GM12864 (cell line): ENCODE measurements at regions not wholly inside any gene's neighbourhood (a gene's known extent, or its start where the extent isn't known, plus 50 kb on each side); places are given as distances from the start of the nearest gene placed in this dataset.
"Not testable (repeated sequence)": the region's sequence is repeated elsewhere in the genome, so short reads cannot be mapped to it uniquely, and the experiment has no call there.

ENCODE experiments used
- DNase-seq: peaks from one replicate; pipeline ENCODE4 v3.0.0-alpha.2; 2011; ENCODE audit warnings: low read depth
- H3K4me3 ChIP-seq: 2 replicates; pipeline ENCODE4 v1.5.1; 2011; ENCODE audit warnings: mild to moderate bottlenecking, low read depth, low read length, control low read depth
- TF ChIP-seq, protein P1 (sequence below): IDR thresholded peaks from 2 replicates; pipeline ENCODE4 v1.5.1; 2011; ENCODE audit warnings: low read depth, mild to moderate bottlenecking, moderate library complexity, low read length, control low read depth, inconsistent platforms; ENCODE audit errors: missing control alignments

DNA sequence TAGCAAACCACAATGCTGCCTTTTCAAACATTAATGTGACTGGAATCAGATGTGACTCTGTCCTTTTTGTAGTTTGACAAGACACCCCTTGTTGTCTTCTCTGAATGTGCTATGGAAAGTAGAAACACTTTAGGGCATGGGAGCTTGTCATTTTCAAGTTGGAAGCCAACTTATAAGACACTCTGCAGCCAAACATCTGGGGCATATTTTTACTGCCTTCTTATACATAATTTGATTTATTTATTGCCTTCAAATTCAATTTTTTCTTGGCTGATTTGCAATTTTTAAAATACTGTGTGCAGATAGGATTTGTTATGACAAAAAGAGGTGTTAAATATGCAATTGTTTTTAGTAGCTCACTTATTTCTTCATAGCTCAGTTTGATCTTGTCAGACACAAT lies 1002.0 kb upstream of the PCDH7 start:
- no peak for DNase-seq
- H3K4me3 ChIP-seq, result no peak overlapping the region
- TF ChIP-seq, protein P1, sequence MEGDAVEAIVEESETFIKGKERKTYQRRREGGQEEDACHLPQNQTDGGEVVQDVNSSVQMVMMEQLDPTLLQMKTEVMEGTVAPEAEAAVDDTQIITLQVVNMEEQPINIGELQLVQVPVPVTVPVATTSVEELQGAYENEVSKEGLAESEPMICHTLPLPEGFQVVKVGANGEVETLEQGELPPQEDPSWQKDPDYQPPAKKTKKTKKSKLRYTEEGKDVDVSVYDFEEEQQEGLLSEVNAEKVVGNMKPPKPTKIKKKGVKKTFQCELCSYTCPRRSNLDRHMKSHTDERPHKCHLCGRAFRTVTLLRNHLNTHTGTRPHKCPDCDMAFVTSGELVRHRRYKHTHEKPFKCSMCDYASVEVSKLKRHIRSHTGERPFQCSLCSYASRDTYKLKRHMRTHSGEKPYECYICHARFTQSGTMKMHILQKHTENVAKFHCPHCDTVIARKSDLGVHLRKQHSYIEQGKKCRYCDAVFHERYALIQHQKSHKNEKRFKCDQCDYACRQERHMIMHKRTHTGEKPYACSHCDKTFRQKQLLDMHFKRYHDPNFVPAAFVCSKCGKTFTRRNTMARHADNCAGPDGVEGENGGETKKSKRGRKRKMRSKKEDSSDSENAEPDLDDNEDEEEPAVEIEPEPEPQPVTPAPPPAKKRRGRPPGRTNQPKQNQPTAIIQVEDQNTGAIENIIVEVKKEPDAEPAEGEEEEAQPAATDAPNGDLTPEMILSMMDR, result no peak

DNA sequence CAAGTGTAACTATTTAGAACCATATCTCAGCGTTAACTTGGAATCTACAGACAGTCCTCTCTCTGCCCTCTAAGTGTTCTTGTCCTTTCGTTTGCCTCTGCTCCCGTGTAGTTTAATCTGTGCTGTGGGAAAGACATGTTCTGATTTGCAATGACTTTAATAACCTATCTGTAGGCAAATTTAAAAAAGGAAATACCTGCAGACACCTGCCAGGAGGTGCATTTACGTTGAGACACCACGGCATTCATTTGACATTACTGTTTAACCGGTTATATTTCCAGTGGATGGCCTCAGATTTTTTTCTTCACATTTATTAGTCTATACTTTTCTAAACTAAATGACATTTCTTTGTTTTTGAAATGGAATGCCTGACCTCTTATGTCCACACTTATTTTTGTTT lies 997.9 kb upstream of the PCDH7 start:
- H3K4me3 ChIP-seq, result no peak overlapping the region
- TF ChIP-seq, protein P1, result no peak
- DNase-seq, result no peak

DNA sequence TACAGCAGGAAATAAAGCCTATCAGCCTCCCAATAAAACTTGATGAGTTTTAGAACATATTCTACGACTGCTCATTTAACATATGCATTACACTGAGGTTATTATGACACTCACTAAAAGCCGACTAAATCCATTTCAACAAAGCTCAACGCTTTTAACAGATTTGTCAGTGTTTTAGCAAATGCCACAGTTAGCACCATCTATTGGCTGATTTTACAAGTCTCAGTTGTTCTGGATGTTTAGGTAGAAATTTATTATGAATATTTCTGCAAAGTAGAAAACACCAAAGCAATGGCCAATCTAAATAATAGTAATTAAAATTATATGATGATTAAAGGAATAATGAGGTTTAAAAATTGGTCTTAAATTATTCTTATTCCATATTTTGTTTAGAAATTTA lies 993.2 kb upstream of the PCDH7 start:
- no peak overlapping the region for H3K4me3 ChIP-seq
- no peak for DNase-seq
- TF ChIP-seq, protein P1, result no peak

DNA sequence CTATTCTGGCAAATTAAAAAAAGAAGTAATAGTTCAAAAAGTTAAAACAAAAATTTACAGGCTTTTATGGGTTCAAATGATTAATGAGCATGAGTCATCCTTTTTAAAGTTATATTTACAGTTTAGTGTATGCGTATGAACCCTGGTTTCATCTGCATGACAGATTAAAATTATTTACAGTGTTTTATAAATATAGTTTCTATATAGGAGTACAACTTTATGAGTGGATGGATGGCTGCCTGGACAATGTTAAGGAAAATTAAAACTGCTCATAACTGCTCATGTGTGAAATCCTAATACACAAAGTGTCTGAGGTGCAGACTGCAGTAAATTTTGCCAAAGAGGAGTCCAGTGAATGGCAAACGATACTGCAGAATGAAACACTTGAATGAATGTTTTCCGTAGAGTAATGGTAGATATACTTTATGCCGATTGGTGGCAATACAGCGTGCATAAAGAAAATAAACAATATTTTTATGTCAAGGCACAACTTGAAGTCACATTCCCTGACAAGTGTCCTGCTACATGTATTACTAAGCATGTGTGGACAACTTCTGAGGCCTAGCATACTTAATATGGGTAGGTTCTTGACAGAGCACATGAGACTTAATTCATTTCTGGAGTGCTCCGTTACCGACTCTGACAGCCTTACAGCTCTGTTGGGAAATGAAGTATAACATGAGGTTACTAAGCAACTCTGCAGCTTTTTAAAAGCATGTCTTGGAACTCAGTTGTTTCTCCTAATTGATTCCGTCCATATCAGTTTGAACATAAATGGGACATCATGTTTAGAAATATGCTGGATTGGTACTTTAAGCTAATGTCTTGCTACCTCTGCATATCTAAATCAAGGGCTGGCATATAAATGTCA lies 985.6 kb upstream of the PCDH7 start:
- no peak for DNase-seq
- no peak overlapping the region for H3K4me3 ChIP-seq
- TF ChIP-seq, protein P1, result no peak

DNA sequence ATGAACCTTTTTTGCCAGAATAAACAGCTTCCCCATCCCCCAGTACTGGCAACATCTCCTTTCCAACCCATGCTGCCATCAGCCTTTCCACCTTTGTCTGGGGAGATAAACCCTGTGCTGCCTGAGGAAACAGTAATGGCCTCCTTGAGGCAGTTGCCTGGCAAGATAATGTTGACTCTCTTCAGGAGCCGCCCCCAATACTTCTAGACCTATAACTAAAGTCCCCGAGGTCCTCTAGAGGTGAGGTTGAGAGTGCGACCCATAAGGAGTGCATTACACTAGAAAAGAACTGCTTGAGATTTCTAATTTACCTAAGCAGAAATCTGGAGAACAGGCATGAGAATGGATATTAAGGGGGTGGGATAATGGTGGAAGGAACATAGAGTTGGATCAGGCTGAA lies 963.2 kb upstream of the PCDH7 start:
- DNase-seq, result no peak
- no peak overlapping the region for H3K4me3 ChIP-seq
- TF ChIP-seq, protein P1, result no peak

DNA sequence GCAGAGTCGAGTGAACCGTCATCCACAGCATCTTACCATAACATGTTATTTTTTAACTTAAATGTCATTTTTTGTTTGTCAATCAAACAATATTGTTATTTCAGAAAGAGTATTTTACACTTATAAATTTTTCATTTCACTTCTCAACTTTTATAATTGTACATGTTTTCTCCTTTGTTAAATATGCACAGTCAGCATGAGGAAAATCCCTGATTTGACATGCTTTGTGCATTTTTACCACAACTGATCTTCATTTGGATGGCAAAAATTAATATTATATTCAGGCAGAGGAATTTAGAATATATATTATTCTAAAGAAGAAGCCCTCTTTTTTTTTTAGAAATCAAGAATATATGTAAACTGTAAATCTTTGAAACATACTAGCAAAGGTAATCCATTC lies 958.0 kb upstream of the PCDH7 start:
- TF ChIP-seq, protein P1, result no peak
- no peak overlapping the region for H3K4me3 ChIP-seq
- DNase-seq, result no peak

DNA sequence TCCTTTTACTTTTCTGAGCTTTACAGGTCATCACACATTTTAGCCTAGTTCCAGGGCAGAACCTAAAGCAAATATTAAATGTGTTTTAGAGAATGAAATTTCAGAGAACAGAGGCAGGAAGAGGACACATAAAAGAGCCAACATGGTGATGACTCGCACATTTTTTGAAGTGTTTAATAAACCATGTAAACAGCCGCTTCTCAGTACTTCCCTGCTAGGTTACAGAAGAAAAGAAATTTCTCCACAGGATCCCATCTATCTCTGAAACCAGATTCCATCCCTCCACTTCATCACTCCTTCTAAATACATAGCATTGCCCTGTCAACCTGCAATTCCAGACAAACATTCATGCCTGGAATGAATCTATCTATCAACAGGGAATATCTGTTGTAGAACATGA lies 949.5 kb upstream of the PCDH7 start:
- no peak overlapping the region for H3K4me3 ChIP-seq
- DNase-seq, result no peak
- TF ChIP-seq, protein P1, result no peak

DNA sequence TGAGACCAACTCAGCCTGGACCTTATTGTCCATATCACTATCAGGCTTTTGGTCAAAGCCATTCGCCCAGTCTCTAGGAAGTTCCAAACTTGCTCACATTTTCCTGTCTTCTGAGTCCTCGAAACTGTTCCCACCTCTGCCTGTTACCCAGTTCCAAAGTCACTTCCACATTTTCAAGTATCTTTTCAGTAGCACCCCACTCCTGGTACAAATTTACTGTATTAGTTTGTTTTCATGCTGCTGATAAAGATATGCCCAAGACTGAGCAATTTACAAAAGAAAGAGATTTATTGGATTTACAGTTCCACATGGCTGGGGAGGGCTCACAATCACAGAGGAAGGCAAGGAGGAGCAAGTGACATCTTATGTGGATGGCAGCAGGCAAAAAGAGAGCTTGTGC lies 932.0 kb upstream of the PCDH7 start:
- DNase-seq, H3K4me3 ChIP-seq: not testable (repeated sequence)
